NCI-H1048 (cell line): ENCODE measurements at regions not wholly inside any gene's neighbourhood (a gene's known extent, or its start where the extent isn't known, plus 50 kb on each side); places are given as distances from the start of the nearest gene placed in this dataset.

Experiments
- DNase-seq: peaks from one replicate; lab custom pipeline; 2025; lab: John Stamatoyannopoulos, UW

DNA sequence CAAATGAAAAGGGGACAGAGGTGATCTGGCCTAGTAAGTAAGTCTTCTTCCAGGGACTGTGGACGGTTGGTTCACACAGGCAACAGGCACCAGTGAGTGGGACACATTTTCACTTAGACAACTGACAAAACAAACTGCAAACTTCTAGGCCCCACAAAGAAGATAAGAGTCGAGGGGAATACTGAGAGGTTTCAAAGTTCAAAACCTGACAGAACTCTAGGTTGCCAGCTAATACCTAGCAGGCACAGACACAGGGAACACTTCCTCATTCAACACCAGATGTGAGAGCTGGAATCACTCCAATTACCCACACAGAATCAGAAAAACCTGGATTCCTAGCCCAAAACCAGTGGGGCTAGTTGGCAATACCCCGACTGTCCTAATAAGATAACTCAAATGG, 621.7 kb downstream of the ZPLD1 start:
- DNase-seq = no peak

GRCh38 chr3:103057003-103057402, 622.2 kb downstream of the ZPLD1 start:
- DNase-seq = no peak

- DNase-seq = no peak
Observed at GRCh38 chr3:103057487-103057886, 622.7 kb downstream of the ZPLD1 start.

GRCh38 chr3:103059432-103059831, 624.6 kb downstream of the ZPLD1 start:
- no peak for DNase-seq

GRCh38 chr3:103060242-103060641, 625.4 kb downstream of the ZPLD1 start:
- DNase-seq = no peak

GRCh38 chr3:103067963-103068362, 633.1 kb downstream of the ZPLD1 start:
- DNase-seq = no peak

GRCh38 chr3:103075282-103075681, 640.5 kb downstream of the ZPLD1 start:
- DNase-seq = no peak

DNA sequence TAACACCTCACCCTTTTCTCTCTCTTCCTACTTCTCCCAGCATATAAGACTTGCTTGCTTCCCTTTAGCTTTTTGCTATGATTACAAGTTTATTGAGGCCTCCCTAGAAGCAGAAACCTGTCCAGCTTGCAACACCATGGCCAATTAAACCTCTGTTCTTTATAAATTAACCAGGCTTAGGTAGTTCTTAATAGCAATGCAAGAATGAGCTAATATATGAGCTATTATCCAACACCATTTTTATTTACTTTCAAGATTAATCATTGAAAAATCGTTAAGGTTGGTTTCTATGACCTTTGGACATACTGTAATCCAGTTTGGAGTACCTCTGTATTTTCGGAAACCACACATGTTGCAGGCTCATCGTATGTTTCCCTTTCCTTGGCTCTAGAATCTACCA, 643.1 kb downstream of the ZPLD1 start:
- no peak for DNase-seq

- no peak for DNase-seq
Observed at GRCh38 chr3:103082501-103082900, 647.7 kb downstream of the ZPLD1 start.

- DNase-seq = no peak
Observed at GRCh38 chr3:103083848-103084631, 649.2 kb downstream of the ZPLD1 start.

- no peak for DNase-seq
Observed at GRCh38 chr3:103085465-103085864, 650.6 kb downstream of the ZPLD1 start.

GRCh38 chr3:103089758-103090157, 654.9 kb downstream of the ZPLD1 start:
- DNase-seq = no peak

GRCh38 chr3:103105206-103105605, 670.4 kb downstream of the ZPLD1 start:
- DNase-seq = no peak

GRCh38 chr3:103112273-103112672, 677.5 kb downstream of the ZPLD1 start:
- no peak for DNase-seq

- no peak for DNase-seq
Observed at GRCh38 chr3:103126115-103126514, 691.3 kb downstream of the ZPLD1 start.

DNA sequence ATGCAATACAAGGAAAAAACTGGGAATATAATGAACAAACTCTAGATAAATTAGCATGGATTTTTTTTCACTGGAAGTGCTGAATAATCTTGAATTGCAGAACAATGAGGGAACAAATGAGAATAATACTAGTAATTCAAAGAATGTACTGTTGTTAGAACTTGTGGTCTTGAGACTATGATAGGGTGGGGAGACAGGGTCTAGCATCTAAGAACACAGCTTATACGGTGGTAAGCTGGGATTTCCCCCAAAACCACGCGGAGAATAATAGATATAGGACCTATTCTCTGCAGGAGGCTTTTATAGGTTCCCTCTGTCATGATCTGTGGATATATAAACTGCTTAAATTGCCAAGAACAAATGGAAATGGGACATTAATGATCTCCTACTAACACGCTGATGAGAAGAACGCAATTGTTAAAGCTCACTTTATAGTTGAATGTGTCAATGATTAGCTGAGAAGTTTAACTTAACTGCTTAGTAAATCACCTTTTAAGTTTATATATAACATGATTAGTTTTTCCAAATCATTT, 692.3 kb downstream of the ZPLD1 start:
- no peak for DNase-seq

DNA sequence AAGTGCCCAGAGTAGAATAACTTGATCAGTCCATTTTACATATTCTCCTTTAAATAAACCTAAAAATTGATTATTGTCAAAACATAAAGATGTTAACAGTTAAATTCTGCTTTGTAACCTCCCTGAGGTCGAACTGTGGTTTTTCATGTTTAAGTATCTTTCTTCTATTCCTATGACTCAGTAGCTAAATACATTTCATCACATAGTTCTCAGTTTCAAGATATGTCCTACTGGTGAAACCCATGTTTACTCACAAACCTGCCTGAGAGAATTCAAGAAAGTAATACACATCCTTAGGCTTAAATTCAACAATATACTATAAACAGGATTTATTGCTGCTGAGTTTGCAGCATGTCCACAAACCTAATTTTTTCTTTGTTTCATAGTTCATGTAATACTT, 692.9 kb downstream of the ZPLD1 start:
- DNase-seq = no peak

- DNase-seq = no peak
Observed at GRCh38 chr3:103134023-103134724, 699.4 kb downstream of the ZPLD1 start.

DNA sequence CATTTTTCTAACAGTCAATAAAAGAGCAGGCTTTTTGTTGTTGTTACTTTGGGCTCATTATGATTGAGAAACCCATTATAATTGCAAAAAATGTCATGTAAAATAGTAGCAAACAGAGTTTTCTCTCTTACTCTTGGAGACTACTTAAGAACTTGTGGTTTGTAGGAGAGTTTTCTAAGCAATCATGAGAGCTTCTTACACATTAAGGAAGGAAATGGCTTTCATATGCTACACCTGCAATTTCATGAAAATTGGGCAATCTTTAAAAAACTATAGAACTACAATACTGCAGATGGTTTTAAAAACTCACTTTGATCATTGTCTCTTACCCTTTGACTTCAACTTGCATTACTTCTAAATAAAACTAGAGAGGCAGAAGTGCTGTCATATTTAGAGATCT, 701.8 kb downstream of the ZPLD1 start:
- no peak for DNase-seq

DNA sequence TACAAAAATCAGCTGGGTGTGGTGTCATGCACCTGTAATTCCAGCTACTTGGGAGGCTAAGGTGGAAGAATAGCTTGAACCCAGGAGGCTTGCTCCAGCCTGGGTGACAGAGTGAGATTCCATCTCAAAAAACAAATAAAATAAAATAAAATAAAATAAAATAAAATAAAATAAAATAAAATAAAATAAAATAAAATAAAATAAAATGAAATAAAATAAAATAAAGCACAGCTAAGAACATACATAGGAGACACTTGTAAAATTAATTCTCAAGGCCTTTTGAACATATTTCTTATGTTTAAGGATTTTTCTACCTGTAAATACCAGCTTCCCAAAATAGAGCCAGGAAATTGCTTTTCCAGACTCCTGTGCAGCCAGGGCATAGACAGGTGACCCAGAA, 703.0 kb downstream of the ZPLD1 start:
- no peak for DNase-seq

GRCh38 chr3:103158183-103158582, 723.4 kb downstream of the ZPLD1 start:
- DNase-seq = no peak

GRCh38 chr3:103166890-103167289, 732.1 kb downstream of the ZPLD1 start:
- DNase-seq = no peak

DNA sequence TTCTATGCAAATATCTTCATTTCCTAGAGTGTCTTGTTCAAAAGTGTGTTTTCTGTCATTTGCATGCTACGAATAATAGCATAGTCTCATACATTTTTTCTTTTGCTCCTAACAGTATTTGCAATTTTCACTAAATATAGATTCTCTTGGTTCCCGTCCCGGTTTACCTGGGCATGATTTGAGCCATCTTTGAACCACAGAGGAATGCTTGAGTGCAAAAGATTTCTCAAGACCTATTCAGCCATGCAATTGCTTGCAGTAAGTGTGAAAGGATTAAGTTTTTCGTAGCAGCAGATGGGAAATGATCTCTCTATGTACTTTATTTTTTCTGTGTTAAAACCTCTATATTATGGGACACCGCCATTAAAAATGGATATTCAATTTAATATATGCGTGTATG, 733.0 kb downstream of the ZPLD1 start:
- DNase-seq = no peak
